ENCODE measurements at regions not wholly inside any gene's neighbourhood (a gene's known extent, or its start where the extent isn't known, plus 50 kb on each side); places are given as distances from the start of the nearest gene placed in this dataset.

GRCh38 chr4:159451006-159451405, 348.1 kb downstream of the RAPGEF2 start:
- no peak for TF ChIP-seq CTCF (IDR thresholded peaks at IDR 0.05; ENCODE audit: borderline replicate concordance, extremely low read depth, low read length, poor library complexity, severe bottlenecking)
- no peak for TF ChIP-seq EZH2 (IDR thresholded peaks at IDR 0.05; ENCODE audit: borderline replicate concordance, low read depth, low read length, severe bottlenecking)
